NCI-H2227 (cell line): ENCODE measurements at regions not wholly inside any gene's neighbourhood (a gene's known extent, or its start where the extent isn't known, plus 50 kb on each side); places are given as distances from the start of the nearest gene placed in this dataset.

Experiments
- DNase-seq: peaks from one replicate; lab custom pipeline; 2025; ENCODE audit not compliant: unreplicated experiment; lab: John Stamatoyannopoulos, UW

DNA sequence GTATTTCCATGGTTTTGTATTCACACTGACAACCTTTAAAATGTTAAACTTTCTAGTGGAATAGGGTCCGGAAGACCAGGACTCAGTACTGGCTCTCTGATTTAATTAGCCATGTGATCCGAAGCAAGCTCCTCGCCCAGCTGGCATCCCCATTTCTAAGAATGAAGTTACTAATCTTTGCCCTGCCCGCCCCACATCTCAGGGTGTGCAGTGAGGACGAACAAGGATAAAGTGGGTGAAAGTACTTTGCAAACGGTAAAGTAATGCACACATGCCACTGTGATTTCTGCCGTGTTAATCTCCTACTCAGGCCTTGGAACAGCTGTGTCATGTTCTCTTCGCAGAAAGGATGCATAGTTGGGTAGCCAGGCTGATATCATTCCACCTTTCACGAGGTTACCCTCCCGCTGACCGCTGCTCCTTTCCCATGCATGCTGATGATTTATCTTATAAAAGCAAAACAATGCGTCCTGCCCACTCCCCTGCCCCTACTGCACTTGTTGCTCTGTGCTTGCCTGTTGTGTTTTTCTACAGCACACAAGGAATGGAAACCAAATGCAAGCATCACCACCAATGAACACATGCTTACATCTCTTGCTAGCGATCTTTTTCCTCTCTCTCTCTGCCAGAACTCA lies 539.0 kb downstream of the EFNB2 start:
- no peak for DNase-seq

DNA sequence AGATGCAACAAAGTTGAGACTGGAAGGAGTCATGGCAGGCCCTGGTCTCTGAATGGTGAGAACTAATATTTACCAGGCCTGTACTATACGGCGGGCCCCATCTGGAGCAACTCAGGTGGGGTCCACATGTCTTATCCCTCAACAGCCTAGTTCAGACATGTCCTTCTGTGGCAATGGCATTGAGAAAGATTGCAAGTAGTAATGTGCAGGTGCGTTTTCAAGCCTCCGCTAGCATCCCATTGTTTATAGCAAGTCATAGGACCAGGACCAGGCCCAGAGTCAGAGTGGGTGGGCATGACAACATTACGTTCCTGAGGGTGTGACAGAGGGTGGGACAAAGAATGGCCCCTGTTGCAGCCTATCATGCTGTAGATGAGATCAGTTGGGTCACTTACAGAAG lies 541.1 kb downstream of the EFNB2 start:
- DNase-seq: no peak

DNA sequence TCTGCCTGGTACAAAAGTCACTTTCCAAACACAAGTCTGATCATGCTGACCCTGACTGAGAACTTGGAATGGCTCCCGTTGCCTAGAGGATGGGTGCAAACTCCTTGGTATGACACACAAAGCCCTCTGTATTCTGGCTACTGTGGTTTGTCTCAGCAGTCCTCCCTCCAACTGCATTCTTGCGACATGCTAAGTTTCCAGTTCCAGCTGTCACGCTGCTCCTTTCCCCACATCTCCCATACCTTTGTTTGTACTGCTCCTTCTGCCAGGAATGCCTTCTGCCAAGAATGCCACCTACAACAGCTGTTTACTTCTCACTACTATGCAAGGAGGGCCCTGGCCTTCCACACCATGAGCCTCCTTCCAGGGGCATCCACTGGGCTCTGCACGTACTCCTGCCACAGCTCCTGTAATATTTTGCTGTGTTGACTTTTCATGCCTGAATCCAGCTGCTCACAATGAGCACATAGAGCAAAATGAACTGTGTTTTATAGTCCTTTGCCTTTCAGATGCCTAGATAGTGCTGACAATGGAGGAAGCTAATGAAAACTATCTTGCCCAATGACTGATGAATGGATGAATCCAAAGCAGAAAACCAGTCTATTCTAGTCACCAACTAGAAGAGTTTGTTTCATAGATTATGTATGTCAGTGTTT lies 543.7 kb downstream of the EFNB2 start:
- no peak for DNase-seq

DNA sequence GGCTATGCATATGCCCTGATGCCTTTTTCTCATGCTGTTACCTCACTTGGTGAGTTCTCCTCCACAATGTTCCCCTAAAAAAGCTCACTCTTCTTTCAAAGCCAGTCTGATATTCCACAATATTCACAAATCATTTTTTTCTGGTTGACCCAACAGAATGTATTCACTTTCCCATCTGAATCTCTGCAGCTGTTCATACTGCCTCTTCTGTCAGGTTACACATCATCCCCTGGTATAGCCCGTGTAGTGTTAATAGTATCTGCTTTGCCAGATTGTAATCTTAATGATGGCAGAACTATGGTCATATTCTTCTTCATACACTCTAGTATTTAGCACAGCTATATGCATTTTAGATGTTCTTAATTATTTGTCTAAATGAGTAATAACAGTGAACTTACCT lies 544.3 kb downstream of the EFNB2 start:
- DNase-seq: no peak

DNA sequence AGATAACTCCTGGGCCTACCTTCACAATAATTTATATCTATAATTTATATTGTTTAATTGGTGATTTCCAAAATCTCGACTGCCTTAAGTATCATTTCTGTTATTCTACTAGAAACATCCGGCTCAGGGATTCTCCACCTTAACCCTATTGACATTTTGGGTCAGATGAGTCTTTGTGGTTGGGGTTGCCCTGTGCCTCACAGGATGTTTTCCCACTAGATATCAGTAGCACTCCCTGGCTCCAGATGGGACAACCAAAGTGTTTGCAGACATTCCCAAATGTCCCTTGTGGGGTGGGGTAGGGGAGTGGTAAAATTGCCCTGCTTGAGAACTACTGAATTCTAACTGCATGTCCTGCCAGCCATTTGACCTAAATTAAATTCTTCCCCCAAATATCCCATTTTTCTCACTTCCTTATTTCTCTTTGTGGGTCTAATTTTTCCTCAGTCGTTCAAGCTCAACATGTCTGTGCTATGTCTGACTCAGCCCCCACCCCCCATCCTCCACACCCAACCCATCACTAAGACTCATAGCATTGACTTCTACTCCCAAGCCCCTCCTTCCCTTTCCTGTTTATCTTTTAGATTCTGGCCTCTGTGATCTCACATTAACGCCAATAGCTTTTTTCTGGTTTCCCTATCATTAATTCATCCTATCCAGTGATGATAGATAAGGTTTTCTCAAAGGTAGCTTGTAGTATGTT lies 545.1 kb downstream of the EFNB2 start:
- no peak for DNase-seq

DNA sequence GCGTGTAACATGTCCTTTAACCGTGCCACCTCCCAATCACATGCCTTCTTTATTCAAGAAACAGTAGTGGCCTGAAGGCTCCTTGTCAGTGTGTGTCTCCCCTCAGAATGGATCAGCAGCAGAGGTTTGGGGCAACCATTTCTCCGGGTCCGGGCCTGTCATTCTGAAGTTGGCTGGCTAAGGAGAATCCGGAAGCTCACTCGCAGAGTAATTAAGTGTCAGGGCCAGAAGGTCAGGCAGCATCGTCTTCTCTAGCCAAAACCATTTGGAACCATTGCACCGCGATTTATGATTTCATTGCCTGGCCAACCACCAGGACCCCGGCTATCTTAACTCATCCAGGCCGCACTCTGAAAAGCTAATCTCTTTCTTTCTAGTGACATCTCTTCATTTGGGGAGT lies 550.8 kb downstream of the EFNB2 start:
- no peak for DNase-seq

DNA sequence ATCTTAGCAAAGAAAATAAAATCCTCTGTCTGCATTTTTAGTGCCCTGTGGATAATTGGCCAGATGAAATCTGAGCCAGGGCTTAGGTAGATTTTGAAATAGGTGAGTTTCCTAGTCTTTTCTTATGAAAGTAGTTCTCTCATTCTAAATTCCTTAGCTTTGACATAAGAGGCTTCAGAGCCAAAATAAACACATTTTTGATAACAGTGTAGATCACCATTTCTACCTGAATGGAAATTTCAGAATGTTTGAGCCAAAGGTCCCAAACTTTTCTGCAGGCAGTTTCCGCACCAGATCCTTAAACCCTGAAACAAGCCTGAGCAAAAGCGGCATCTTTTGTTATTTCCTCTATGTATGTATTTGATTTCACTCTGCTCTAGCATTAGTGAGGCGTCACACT lies 551.2 kb downstream of the EFNB2 start:
- DNase-seq: no peak

DNA sequence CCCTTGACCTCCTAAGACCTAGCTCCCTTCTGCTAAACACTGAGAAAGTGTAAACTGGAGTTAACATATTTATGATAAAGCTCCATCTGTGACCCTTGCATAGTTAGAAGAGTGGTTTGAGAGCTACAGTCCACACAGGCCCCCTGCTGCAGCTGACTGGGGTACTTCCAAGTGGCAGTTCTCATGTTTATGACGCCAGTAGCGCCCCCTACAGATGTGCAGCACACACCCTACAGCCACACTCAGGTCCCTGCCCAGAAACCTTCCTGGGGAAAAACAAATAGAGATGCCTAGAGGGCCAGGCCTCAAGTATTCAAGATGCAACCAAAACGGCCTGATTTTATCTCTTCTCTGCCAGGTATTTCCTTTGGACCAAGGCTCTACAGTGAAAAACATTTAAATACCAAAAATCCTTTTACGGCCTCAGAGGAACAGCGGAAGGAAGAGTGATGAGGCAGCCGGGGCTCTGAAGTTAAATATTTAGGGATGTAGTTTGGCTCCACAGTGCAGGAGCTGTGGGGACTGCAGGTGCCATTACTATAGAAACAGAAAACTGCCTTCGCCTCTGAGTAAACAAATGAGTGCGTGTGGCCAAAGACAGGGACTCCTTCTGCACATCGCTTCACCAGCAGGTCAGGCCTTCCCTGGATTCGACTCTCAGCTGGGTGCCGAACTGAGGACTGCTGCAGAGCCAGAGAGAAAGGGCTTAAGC lies 553.1 kb downstream of the EFNB2 start:
- DNase-seq: no peak

DNA sequence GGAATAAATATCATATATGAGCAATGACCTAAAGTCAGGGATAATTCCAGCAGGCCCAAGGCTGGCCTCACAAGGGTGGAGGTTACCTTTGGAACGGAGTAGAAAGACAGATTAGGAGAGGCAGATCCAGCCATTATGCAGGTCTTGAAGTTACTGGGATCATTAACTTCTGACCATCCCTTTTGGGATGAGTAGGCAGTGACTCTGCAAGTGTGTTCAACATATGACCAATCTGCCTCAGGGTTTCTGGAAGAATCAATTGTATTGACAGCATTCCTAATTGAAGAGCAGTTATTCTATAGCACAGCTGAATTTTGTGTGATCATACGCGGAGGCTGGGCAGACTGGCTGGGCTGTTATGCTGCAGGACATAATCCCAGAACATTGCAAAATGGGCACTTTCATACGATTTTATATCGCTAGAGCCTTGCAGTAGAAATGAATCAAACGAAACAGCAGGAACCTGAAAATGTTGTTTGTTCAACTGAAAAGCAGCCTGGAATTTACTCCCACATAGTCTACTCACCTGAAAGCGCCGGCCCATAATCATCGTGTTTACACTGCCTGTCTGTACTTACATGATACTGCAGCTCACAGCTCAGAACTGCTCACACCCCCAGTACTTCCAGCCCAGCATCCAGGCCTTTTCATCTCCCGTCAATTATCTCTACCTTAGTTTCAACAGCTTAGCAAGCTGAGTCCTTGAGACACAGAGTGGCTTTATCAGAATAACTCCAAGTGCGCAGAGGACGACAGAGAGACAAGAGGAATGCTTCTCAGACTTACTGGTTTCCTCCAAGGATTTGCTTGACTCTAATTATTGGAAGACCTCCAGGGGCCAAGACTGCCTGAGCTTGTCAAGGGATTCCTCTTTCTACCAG lies 556.1 kb downstream of the EFNB2 start:
- DNase-seq: no peak

DNA sequence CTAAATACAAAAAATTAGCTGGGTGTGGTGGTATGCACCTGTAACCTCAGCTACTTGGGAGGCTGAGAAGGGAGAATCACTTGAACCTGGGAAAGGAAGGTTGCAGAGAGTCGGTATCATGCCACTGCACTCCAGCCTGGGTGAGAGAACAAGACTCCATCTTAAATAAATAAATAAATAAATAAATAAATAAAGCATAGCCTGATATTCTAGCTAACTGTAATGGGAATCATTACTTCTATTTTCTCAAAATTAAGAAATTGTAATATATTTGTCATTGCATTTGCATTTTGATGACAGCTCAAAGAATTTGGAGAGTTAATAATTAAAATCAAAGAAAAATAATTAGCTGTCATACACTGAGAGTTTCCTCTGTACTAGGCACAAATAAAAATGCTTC lies 561.1 kb downstream of the EFNB2 start:
- DNase-seq: no peak

DNA sequence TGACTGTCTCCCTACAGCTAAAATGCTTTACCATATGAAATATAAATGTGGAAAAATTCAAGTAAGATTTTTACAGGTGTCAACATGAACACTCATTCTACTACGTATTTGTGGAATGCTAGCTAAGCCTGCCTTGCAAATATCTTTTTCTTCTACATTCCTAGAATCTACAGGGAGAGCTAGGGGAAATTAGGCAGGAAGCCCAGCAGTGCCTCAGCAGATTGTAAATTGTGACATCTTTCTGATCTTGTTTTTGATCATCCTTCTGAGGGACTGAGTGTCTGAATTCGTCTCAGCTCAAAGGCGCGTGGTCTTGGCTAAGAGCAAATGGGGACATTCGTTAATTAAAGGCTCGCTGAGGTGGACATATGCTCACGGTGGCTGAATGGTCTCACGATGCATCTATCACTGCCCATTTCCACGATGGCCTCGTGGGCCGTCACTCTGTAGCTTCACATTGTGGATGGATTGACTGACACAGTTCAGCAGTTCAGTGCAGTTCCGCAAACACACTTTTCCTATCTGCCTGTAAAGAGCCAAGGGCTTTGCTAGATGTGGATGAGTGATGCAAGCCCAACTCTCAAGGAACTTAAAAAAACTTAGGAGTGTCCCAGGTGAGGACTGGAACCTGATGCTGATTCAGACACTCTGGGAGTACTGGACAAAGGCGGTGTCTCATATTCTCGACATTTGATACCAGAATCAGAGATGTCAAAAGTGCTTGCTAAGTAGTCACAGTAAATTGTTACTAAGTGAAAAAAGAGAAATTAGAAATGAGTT lies 562.5 kb downstream of the EFNB2 start:
- DNase-seq: no peak

DNA sequence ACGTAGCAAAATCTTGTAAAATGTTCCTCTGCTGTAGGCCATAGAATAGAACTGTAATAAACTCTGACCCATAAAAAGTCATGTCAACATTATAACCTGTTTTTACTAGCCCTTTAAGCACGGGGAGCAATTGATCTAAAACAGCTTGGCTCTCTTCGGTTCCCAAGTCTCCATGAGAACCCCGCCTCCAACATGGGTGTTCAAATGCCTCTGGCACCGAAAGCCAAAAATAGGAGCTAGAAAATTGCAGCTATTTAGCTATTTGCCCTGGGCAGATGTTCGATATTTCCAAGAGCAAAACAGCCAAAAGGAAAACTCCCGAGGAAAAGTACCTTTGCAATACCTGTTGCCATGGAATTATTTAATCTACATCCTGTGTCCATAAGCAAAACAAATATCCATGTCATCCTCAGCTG lies 563.1 kb downstream of the EFNB2 start:
- no peak for DNase-seq

DNA sequence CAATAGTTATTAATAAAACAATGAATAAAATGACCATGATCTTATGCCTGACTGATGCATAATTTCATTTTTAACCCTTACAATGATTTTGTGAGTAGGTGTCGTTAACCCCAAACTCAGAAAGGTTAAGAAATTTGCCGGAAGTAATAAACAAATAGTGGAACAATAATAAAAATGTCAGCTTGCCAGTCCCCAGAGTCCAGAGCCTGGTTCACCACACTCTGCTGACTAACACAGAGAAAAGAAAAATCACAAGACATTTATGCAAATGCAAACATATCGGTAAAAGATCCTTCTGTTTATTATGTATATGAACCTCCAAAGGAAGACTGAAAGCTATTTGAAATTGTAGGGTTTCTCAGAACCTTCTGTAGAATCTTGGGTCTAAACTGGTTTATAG lies 563.7 kb downstream of the EFNB2 start:
- no peak for DNase-seq

DNA sequence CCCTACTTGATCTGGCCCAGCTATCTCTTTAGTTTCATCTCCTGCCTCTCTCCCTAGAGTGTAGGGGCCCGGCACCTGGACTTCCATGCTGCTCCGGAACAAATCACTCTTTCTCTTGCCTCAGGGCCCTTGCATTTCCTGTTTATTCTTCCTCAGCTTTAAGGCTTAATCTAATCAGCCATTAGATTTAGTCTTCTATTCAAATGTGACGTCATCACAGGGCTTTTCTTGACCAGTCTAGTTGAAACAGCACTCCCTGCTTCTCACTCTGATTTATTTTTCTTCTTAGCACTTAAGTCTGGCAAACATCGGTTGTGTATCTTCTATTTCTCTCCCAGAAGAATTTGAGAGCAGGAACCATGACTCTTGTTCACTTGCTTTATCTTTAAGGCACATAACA lies 564.1 kb downstream of the EFNB2 start:
- no peak for DNase-seq

DNA sequence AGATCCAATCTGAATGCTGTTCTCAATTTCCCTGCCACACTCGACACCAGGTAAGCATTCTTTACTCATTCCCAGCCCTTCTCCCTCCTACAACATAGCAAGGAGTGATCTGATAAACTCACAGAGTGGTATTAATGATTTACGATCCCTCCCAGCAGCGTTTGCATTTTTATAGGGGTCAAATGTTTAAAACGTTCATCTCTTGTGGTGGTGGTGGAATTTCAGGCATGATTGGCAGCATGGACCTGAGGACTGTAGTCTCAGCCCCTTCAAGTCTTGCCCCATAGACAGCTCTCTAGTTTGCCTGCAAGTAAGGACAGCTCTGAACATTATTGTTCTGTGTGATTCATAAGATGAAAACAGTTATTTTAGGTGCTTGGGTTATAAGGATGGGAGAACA lies 565.7 kb downstream of the EFNB2 start:
- no peak for DNase-seq

DNA sequence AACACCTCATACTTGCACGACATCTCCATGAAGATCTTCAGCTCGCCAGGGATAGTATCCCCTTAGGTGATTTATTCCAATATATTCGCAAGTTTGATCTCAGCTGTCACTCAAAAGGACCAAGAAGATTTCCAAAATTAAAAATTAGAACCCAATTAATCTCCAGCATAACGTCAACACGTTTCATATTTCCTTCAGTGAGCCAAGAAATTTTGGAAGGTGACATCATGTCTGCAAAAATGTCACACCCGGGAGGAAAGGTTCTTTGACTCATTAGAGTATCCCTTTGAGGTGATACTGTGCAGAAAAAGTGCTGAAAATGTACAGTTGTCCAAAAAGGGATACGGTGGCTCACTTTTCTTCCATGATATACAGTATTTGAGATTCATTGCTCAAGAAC lies 569.6 kb downstream of the EFNB2 start:
- no peak for DNase-seq

DNA sequence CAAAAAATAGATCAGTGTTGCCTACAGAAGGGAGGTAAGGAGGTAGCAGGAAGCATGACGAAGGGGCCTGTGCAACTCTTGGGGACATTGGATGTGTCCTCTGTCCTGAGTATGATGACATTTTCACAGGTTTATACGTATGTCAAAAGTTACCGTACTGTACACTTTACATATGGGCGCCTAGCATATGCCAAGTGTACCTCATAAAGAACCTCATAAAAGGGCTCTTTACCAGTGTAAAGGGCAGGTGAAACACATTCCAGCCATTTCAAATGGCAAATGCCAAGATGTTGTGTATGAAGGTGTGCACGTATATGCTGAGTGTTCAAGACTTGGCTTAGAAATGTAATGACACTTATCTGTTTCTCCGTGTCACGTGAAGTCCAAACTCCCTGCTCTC lies 573.4 kb downstream of the EFNB2 start:
- DNase-seq: no peak

DNA sequence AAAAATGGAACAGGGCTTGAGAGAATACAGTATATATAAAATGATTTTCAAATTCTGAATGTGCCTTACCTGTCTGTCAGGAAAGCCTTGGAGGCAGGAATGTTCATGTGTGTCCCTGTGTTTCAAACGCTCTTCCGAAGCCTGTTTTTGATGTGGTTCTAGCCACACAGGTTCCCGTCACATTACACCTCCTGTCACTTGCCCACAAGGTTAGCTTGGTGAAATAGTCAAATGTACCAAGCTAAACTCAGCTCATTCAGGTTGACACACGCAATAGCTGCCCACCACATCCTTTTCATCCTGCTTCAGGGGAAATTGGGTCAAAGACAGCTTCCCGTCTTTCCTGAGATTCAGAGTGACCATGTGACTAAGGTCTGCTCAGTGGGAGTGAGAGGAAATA lies 574.0 kb downstream of the EFNB2 start:
- no peak for DNase-seq

DNA sequence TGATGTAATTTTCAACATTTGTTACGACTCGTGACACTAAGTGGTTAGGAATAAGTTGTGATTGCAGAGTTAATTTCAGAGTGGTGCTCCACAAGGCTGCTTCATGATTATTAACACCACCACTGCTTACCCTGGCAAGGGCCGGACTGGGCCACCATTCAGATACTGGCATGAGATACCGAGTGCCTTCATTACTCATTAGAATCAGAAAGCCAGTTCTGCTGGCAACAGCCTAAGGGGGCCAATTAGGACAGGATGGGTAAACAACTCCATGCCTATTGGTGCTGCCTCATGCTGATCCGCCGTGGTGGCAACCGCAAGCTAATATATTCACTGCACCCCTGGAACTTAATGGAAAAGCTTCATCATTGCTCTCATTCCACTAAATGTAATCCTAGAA lies 575.1 kb downstream of the EFNB2 start:
- no peak for DNase-seq

DNA sequence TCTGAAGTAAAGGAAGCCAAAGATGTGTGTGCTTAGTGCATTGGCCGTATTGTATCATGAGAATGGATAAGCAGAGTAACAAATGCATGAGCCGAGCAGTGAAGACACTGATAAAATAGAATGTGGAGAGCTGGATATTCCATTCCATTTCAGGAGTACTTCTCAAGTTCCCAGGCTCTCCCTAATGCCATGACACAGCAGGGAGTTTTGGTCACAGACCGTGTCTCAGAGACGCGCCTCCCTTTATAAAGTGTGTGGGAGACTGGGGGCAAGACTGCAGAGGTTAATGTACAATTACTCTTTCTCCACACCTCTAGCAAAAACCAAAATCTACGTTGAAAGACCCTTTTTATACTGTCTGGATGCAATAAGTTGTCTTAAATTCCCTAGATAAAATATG lies 575.6 kb downstream of the EFNB2 start:
- no peak for DNase-seq
